ENCODE measurements at regions not wholly inside any gene's neighbourhood (a gene's known extent, or its start where the extent isn't known, plus 50 kb on each side); places are given as distances from the start of the nearest gene placed in this dataset.
"Not testable (repeated sequence)": the region's sequence is repeated elsewhere in the genome, so short reads cannot be mapped to it uniquely, and the experiment has no call there.

DNA sequence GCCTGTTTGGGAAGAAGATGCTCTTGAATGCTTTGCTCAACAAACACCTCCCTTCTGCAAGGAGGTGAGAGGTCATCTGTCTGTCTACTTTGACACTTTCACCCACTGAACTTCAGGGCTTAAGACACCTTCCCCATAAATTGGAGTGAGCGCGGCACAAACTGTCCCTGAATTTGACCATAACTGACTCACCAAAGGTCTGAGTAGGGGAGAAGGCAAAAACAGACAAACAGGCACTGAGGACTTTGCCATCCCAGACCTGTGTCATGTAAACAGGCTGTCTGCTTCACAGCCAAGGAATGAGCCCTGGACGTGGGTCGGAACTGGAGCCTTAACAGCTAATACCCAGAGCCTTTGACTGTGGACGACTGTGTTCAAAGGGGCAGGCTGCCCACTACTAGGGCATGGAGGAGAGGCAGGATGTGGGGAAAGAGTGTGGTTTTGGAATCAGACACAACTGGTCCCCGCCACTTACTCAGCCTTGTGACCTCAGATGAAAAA, 320.9 kb upstream of the KLF4 start:
- DNase-seq (ENCODE audit: low read depth in 4 of 4, low spot score in 3 of 4) = no peak

DNA sequence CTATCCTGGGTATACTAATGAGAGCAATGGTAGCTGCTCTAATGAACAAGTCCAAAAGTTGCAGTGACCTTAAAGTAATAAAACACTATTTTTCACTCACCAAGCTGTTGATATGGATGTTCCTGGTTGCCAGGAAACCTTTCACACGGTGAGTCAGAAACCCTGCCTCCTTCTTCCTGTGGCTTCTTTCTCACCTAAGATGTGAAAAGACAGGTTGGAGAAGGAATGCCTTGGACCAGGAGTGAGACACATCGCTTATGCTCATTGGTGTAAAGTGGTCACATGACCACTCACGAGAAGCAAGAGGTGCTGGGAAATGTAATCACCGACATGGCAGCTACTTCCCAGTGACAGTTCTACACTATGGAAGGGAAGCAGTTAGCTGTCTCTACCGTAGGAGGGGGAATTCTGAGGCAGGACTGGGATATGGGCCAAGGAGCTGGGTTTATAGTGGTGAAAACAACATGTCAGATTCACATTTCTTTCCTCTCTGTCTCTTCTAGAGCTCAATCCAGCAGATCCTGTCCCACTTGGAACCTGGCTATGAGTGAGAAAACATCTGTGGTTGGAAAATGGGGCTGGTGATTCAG, 320.4 kb upstream of the KLF4 start:
- no peak for DNase-seq (ENCODE audit: low read depth in 4 of 4, low spot score in 3 of 4)

DNA sequence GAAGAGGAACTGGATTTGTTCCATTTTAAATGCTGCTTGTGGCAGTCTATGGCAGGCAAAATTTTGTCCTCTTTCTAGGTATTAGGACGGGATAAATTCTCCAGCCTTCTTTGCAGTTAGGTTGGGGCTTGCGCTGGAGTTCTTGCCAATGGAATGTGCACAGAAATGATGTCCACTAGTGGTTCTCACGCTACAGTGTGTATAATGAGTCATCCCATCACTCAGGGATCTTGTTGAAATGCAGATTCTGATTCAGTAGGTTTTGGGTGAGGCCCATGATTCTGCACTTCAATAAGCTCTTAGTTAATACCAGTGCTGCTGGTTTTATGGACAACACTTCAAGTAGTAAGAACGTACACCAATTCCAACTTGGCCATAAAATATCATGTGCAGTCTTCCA, 317.6 kb upstream of the KLF4 start:
- no peak for DNase-seq (ENCODE audit: low read depth in 4 of 4, low spot score in 3 of 4)

DNA sequence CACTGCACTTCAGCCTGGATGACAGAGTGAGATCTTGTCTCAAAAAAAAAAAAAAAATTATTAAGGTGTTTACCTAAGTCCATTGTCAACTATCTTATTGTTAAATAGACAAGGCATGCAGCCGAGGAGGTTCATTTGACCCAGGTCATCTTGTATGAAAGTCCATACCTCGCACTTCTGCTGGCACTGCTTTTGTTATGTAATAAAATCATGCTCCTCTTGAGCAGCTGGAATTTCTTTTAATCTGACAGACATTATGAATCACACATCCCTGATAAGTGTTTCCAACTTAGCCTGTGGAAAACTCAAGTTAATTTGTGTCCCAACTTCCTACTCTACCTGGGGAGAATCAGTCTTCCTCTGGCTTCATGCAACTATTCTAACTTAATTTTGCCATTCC, 315.6 kb upstream of the KLF4 start:
- no peak for DNase-seq (ENCODE audit: low read depth in 4 of 4, low spot score in 3 of 4)

DNA sequence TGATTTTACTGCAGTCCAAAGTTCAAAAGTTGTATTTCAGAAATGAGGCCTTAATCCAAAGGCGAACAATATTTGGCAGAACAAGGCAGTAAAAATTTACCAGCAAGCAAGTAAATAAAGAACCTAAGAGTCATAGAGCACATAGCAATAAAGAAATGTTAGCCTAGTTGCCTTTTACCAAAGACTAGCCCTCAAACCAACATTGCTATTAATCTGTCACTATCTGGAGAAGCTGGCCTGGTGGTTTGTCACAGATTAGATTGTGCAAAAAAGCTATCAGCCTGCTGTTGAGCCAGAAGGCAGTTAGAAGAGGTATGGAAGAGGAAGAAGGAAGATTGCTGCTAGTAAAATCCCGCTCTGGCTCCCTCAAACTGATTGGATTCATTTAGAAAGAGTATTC, 304.7 kb upstream of the KLF4 start:
- no peak for DNase-seq (ENCODE audit: low read depth in 4 of 4, low spot score in 3 of 4)

DNA sequence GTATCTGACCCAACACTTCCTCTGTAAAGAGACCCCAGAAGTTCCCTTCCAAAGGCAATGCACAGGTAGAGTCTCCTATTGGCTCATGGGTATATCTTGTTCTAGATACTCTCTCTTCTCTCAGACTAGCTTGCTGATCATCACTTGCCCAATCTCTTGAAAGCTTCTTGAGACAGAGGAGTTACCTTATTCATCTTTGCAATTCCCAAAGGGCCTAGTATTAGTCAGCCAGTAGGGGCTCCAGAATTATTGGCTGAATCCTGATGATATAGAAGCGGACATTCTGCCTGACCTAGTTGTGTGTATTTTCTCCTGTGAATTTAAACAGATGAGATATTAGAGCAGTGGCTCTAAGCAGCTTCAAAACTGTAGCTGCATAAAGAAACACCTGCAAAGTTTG, 304.0 kb upstream of the KLF4 start:
- no peak for DNase-seq (ENCODE audit: low read depth in 4 of 4, low spot score in 3 of 4)

DNA sequence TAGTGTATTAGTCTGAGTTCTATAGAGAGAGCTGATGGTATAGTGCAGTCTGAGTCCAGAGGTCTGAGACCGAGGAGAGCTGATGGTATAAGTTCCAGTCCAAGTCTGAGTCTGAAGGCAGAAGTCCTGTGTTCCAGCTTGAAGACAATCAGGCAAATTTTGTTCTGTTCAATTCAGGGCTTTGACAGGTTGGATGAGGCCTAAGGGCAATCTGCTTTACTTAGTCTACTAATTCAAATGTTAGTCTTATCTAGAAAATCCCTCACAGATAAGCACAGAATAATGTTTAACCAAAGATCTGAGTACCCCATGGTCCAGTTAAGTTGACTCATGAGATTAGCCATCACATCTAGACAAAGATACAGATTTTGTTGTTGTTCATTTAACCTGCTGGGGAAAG, 303.0 kb upstream of the KLF4 start:
- DNase-seq (ENCODE audit: low read depth in 4 of 4, low spot score in 3 of 4) = no peak

DNA sequence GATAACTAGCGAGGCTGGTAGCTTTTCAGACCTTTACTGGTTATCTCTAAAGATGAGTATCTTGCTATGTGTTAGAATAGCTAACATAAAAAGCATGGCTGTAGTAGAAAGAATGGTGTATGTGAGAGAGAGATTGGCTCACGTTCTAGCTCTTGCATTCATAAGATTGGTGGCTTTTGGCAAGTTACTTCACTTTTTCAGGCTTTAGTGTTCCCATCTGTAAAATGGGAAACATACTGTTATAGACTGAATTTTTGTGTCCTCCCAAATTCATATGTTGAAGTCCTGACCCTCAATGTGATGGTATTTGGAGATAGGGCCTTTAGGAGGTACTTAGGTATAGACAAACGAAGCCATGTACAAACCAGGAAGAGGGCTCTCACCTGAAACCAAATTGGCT, 302.4 kb upstream of the KLF4 start:
- no peak for DNase-seq (ENCODE audit: low read depth in 4 of 4, low spot score in 3 of 4)

DNA sequence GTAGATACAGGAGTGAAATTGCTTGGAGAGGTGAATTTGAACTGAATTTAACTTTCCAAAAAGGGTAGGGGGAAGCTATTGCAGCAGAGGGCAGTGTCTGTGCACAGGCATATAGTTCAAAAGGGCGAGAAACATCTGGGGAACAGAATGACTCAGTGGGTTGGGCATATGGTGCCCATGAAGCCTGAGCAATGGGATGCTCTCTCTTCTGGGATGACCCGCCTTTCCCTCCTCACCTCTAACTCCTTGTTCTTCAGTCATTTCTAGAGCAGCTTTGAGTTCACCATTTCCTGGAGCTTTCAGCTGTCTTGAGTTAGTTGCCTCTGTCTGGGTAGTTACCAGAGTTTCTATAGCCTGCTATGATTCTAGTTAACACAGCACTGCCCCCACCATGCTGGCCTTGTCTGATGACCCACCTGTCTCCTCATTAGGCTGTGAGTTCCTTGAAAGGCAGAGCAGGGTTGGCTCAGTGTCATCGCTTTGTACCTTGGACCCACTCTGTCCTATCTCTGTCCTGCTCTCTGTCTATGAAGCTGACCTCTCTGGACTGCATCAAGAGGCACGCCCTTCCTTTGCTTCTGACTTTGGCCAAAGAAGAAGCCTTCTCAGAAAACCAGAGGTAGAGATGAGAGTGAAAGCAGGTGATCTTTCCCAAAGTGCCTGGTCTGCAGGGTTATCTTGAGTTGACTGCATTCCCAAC, 299.6 kb upstream of the KLF4 start:
- DNase-seq (ENCODE audit: low read depth in 4 of 4, low spot score in 3 of 4) = no peak

DNA sequence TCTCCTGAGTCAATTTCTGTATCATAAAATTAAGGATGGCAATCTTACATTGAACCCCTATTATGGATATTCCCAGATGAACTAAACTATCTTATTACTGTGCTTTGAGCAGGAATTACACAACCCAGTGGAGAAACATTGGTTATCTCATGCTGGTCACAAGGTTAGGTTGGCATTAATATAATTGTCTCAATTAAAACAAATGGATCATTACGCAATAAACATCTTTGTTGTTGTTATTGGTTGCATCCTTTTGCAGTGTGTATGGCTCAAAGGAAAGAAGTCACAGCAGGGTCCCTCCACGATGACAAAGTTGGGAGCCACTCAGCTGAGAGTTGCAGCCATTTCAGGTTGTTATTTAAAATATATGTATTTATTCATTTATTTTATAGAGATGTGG, 297.0 kb upstream of the KLF4 start:
- DNase-seq (ENCODE audit: low read depth in 4 of 4, low spot score in 3 of 4) = no peak

DNA sequence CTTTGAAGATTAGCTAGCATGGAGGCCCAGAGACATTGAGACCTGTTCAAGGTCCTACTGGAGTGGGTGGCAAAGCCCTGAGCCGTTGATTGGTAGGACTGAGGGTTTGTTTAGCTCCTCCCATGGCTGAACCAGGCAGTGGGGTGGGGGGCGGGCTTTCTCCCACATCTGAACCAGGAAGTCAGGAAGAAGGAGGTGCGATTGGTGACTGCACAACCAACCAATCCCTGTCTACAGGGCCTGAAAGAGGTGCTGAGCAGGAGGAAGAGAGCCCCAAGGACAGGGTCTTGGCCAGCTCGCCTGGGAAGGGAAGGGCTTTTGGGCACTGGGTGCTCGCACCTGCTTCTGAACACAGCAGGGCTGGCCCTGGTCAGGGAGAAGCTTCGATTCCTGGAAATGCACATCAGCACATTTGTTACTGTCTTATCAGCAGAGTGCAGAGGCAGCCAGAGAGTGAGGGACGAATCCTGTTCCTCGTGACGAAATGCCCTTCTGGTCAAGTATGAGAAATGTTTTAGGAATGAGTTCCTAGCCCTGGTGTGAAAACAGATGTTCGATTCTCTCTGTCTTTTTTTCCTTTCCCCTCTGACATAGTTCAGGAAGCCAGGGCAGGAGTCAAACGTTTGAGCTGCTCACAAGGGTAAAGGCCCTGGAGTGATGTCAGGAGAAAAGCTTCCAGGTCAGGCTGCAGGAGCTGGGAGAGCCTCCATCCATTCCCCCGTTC, 294.8 kb upstream of the KLF4 start:
- no peak for DNase-seq (ENCODE audit: low read depth in 4 of 4, low spot score in 3 of 4)

DNA sequence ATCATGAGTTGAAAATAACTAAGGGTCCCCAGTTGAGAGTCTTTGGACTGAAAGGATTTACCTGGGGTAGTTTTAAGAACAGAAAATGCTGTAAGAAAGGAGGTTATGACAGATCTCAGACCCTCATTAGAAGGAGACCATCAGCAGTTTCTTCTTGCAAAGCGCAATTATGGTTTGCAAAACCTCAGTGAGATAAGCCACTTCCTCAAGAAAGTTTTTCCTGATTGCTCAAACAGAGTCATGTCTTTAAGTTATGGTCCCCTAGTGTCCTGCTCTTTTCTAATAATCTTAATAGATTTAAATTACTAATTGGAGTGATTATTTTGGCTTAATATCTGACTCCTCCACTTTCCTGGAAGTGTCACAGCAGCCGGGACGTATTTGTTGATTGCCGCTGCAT, 293.2 kb upstream of the KLF4 start:
- DNase-seq (ENCODE audit: low read depth in 4 of 4, low spot score in 3 of 4) = no peak

DNA sequence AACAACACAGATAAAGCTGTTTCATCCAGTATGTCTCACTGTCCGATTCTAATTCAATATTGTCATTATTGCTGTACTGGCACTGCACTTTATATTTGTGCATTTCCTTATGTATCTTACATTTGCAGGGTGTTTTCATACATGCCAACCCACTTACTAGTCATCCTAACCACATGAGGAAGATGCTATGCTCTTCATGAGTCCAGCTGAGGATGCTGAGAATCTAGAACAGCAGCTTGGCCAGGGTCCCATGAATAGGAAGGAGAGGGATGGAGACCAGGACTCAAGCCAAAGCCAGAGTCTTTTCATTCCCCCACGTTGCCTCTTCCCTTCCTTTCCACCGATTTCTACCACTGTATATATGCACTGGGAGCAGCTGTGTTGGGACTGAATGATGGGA, 292.8 kb upstream of the KLF4 start:
- DNase-seq (ENCODE audit: low read depth in 4 of 4, low spot score in 3 of 4) = no peak

DNA sequence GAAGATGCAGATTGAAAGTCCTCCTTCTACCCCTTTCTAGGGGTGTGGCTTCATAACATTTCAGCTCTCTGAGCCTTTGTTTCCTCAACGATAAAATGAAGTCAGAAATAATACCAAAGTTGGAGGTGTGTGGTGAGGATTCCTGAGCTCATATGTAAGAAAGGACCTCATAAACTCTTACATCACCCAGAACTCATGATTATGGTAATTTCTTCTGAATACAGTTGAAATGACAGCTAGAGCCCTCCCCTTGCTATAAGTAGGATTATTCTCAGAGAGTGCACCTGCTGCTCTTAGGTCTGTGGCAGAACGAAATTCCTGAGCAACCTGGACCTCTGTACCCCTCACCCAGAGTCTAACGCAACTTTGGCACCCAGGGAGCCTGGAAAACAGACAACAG, 291.4 kb upstream of the KLF4 start:
- no peak for DNase-seq (ENCODE audit: low read depth in 4 of 4, low spot score in 3 of 4)

DNA sequence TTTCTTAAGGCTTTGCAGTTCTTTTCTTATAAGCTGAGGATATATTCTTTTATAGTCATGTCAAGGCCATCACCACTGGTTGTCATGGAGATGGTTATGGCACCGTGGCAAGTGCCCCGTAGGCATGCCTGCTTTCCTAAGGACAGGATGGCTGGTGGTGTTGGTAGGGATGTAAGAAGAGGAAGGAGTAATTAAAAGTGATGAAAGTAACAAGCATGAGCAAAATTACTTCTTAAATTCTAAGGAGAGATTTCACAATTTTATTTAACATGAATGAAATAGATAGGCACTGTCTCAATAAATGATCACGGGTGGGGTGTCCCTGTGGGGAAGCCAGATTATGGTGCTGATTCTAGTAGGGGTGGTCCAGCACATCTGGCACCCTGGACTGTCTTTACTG, 290.2 kb upstream of the KLF4 start:
- DNase-seq (ENCODE audit: low read depth in 4 of 4, low spot score in 3 of 4) = no peak

DNA sequence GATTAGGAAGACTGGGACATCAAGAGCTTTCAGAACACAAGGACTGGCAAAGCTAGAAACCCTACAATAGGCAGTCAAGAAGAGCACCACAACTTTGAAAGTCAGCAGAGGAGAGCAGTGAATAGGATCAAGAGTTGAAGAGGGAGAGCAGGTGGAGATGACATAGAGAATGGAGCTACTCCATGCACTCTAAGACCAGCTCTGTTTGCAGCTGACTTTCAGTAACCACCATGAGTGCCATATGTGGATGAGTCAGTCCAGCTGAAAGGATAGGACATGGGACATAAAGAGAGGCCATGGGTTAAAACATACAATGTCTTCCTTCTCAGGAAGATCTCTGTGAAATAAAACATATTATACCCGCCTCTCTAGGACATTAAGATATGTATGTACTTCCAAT, 289.1 kb upstream of the KLF4 start:
- DNase-seq (ENCODE audit: low read depth in 4 of 4, low spot score in 3 of 4) = no peak

DNA sequence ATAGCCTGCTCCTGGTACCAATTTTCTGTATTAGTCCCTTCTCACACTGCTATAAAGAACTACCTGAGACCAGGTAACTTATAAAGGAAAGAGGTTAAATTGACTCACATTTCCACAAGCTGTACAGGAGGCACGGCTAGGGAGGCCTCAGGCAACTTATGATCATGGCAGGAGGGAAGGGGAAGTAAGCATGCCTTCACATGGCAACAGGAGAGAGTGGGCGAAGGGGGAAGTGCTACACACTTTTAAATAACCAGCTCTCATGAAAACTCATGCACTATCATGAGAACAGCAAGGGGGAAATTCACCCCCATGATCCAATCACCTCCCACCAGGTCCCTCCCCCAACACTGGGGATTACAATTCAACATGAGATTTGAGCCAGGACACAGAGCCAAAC, 284.5 kb upstream of the KLF4 start:
- DNase-seq (ENCODE audit: low read depth in 4 of 4, low spot score in 3 of 4) = not testable (repeated sequence)

DNA sequence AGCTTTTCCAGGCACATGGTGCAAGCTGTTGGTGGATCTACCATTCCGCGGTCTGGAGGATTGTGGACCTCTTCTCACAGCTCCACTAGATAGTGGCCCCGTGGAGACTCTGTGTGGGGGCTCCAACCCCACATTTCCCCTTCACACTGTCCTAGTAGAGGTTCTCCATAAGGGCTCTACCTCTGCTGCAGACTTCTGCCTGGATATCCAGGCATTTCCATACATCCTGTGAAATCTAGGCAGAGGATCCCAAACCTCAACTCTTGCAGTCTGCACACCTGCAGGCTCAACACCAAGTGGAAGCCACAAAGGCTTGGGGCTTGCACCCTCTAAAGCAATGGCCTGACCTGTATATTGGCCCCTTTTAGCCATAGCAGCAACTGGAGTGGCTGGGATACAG, 283.4 kb upstream of the KLF4 start:
- no peak for DNase-seq (ENCODE audit: low read depth in 4 of 4, low spot score in 3 of 4)

DNA sequence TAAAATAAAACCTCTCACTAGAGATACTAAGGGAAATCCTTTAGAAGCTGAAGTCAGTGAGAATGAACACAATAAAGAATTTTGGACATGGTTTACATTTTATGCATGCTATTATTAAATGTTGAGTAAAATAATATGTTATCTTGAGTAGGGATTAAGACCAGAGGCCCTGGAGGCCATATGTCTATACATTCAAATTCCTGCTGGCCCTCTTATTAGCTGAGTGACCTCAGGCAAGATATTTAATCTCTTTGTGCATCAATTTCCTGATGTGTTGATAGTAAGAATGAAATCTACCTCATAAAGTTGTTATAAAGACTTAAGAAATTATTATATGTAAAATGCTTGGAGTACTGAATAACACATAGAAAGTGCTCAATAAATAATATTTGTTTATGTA, 281.1 kb upstream of the KLF4 start:
- DNase-seq (ENCODE audit: low read depth in 4 of 4, low spot score in 3 of 4) = no peak

DNA sequence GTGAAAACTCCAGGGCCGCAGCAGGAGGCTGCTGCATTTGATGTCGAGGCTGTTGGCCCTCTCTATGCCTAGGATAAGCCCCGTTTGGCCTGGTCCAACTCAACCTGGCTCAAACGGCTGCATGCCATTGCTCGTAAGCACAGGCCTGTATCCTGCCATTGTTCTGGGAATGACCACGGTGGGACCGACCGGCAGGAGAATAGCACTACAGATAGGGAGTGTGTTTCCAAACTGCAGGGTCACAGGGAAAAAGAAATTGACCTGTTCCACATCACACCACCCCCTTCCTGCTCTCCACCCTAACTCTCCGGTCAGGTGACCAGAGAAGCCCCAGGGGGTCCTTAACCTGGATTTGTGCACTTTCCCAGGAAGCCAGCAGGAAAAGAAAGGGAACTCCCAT, 278.7 kb upstream of the KLF4 start:
- no peak for DNase-seq (ENCODE audit: low read depth in 4 of 4, low spot score in 3 of 4)

DNA sequence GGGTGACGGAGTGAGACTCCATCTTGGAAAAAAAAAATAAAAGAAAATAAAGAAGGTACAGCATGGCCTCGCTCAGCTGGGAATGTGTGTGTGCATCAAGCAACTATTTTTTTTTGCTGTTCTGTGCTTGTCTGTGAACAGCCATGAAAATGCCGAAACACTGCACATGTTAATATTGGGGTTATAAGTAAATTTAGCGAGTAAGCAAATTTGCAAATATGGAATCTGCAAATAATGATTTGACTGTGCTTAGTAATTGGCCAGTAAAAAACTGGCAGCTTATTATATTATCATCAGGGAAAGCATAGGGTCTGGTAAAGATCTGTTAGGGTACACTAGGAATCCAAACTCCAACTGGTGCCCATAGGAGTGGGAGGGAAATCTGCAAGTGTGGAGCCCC, 278.1 kb upstream of the KLF4 start:
- DNase-seq (ENCODE audit: low read depth in 4 of 4, low spot score in 3 of 4) = no peak

DNA sequence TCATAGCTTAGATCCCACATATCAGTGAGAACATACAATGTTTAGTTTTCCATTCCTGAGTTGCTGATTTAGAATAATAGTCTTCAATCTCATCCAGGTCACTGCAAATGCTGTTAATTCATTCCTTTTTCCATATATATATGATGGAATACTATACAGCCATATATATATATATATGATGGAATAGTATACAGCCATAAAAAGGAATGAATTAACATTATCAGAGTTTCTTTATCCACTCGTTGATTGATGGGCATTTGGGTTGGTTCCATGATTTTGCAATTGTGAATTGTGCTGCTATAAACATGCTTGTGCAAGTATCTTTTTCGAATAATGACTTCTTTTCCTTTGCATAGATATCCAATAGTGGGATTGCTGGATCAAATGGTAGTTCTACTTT, 273.9 kb upstream of the KLF4 start:
- DNase-seq (ENCODE audit: low read depth in 4 of 4, low spot score in 3 of 4) = not testable (repeated sequence)

All from left renal pelvis (tissue), 4 donors.